ENCODE measurements at regions not wholly inside any gene's neighbourhood (a gene's known extent, or its start where the extent isn't known, plus 50 kb on each side); places are given as distances from the start of the nearest gene placed in this dataset.

GRCh38 chr2:133642791-133643191 lies 74.5 kb upstream of the NCKAP5 start:
- TF ChIP-seq ZNF274 (IDR thresholded peaks at IDR 0.05; ENCODE audit: low read depth, low read length), result no peak
- no peak for TF ChIP-seq YY1 (IDR thresholded peaks at IDR 0.05; ENCODE audit: insufficient read depth, insufficient read length)
